OCI-LY3 (cell line): ENCODE measurements at regions not wholly inside any gene's neighbourhood (a gene's known extent, or its start where the extent isn't known, plus 50 kb on each side); places are given as distances from the start of the nearest gene placed in this dataset.

Experiments used
- EZH2phosphoT487 ChIP-seq: fragments of 200-600 bp; shearing (Covaris generic); IDR thresholded peaks from 2 replicates; pipeline ENCODE4 v1.6.1; 2018; ENCODE audit warnings: antibody characterized with exemption, mixed run types, low read depth
- TF ChIP-seq, protein P1 (sequence below): fragments of 200-600, 300-600 bp; sonication (generic); IDR thresholded peaks from 2 replicates; pipeline ENCODE4 v1.5.1; 2014; ENCODE audit warnings: antibody characterized with exemption, low read length, low read depth

DNA sequence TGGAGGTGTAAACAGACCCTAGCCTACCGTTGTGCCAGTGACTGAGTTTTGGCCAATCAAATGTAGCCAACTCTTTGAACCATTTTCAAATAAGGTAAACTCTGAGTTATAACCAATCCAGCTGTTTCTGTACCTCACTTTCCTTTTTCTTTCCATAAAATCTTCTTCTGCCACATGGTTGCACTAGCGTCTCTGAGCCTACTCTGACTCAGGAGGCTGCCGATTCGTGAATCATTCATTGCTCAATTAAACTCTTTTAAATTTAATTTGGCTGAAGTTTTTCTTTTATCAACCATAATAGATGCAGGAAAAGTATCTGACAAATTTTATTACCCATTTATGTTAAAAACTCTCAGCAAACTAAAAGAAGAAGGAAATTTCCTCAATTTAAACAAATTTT, 111.5 kb upstream of the LYPLAL1 start:
- TF ChIP-seq, protein P1, sequence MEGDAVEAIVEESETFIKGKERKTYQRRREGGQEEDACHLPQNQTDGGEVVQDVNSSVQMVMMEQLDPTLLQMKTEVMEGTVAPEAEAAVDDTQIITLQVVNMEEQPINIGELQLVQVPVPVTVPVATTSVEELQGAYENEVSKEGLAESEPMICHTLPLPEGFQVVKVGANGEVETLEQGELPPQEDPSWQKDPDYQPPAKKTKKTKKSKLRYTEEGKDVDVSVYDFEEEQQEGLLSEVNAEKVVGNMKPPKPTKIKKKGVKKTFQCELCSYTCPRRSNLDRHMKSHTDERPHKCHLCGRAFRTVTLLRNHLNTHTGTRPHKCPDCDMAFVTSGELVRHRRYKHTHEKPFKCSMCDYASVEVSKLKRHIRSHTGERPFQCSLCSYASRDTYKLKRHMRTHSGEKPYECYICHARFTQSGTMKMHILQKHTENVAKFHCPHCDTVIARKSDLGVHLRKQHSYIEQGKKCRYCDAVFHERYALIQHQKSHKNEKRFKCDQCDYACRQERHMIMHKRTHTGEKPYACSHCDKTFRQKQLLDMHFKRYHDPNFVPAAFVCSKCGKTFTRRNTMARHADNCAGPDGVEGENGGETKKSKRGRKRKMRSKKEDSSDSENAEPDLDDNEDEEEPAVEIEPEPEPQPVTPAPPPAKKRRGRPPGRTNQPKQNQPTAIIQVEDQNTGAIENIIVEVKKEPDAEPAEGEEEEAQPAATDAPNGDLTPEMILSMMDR = no peak
- no peak for TF ChIP-seq EZH2phosphoT487
